Astrocyte (in vitro differentiated cells and primary cell): ENCODE measurements at regions not wholly inside any gene's neighbourhood (a gene's known extent, or its start where the extent isn't known, plus 50 kb on each side); places are given as distances from the start of the nearest gene placed in this dataset.

Experiments used
- DNase-seq: peaks from one replicate; pipeline ENCODE4 v3.0.0-alpha.2; 2010; ENCODE audit warnings: low read depth
- FAIRE-seq: peaks from 2 replicates; lab custom pipeline; 2011; peaks lifted over from hg19 to GRCh38; lab: Jason Lieb, UNC
- H2AFZ ChIP-seq: 2 replicates; pipeline ENCODE4 v1.6.0; 2012; ENCODE audit warnings: low read depth, low read length, inconsistent platforms
- H3K27ac ChIP-seq: 2 replicates; pipeline ENCODE4 v1.5.1; 2011; ENCODE audit warnings: low read depth, low read length, inconsistent platforms
- H3K27me3 ChIP-seq: 2 replicates; pipeline ENCODE4 v1.6.0; 2011; ENCODE audit warnings: low read length, inconsistent platforms; ENCODE audit not compliant: insufficient read depth
- H3K36me3 ChIP-seq: 2 replicates; pipeline ENCODE4 v1.5.1; 2011; ENCODE audit warnings: low read length, inconsistent platforms; ENCODE audit not compliant: insufficient read depth
- H3K4me1 ChIP-seq: 2 replicates; pipeline ENCODE4 v1.5.1; 2011; ENCODE audit warnings: low read length, inconsistent platforms; ENCODE audit not compliant: insufficient read depth
- H3K4me2 ChIP-seq: 2 replicates; pipeline ENCODE4 v1.6.0; 2012; ENCODE audit warnings: low read length, inconsistent platforms
- H3K4me3 ChIP-seq: 2 replicates; pipeline ENCODE4 v1.5.1; 2011; ENCODE audit warnings: low read depth, mild to moderate bottlenecking, low read length, inconsistent platforms; ENCODE audit not compliant: insufficient read depth
- H3K79me2 ChIP-seq: 2 replicates; pipeline ENCODE4 v1.6.0; 2012; ENCODE audit warnings: mild to moderate bottlenecking, low read length, inconsistent platforms; ENCODE audit not compliant: insufficient read depth
- H3K9ac ChIP-seq: 2 replicates; pipeline ENCODE4 v1.6.0; 2012; ENCODE audit warnings: mild to moderate bottlenecking, low read length, inconsistent platforms
- H3K9me3 ChIP-seq: 2 replicates; pipeline ENCODE4 v1.5.1; 2012; ENCODE audit warnings: low read depth, mild to moderate bottlenecking, low read length, inconsistent platforms; ENCODE audit not compliant: insufficient read depth
- H4K20me1 ChIP-seq: 2 replicates; pipeline ENCODE4 v1.6.0; 2012; ENCODE audit warnings: low read length, inconsistent platforms; ENCODE audit not compliant: insufficient read depth
- H3K27ac Mint-ChIP-seq: one replicate; pipeline ENCODE4 v1.8.0; 2021; ENCODE audit warnings: mild to moderate bottlenecking, mixed read lengths; ENCODE audit not compliant: unreplicated experiment
- H3K27me3 Mint-ChIP-seq: one replicate; pipeline ENCODE4 v1.8.0; 2021; ENCODE audit warnings: low read depth, mixed read lengths; ENCODE audit not compliant: unreplicated experiment
- H3K36me3 Mint-ChIP-seq: one replicate; pipeline ENCODE4 v1.8.0; 2021; ENCODE audit warnings: low read depth, mixed read lengths; ENCODE audit not compliant: unreplicated experiment
- H3K4me1 Mint-ChIP-seq: one replicate; pipeline ENCODE4 v1.8.0; 2021; ENCODE audit warnings: low read depth, mixed read lengths; ENCODE audit not compliant: unreplicated experiment
- H3K4me3 Mint-ChIP-seq: one replicate; pipeline ENCODE4 v1.8.0; 2021; ENCODE audit warnings: mild to moderate bottlenecking, moderate library complexity, mixed read lengths; ENCODE audit not compliant: unreplicated experiment
- H3K9me3 Mint-ChIP-seq: one replicate; pipeline ENCODE4 v1.8.0; 2021; ENCODE audit warnings: mild to moderate bottlenecking, mixed read lengths; ENCODE audit not compliant: unreplicated experiment
- EZH2 ChIP-seq: IDR thresholded peaks from 2 replicates; pipeline ENCODE4 v1.6.1; 2012; ENCODE audit warnings: mild to moderate bottlenecking, low read length, inconsistent platforms; ENCODE audit not compliant: insufficient read depth
- TF ChIP-seq, protein P1 (sequence below): IDR thresholded peaks from 2 replicates; pipeline ENCODE4 v1.5.1; 2011; ENCODE audit warnings: low read depth, mild to moderate bottlenecking, inconsistent platforms, low read length, moderate library complexity; ENCODE audit not compliant: insufficient read depth

- no peaks in the 10 kb centered on the region for H3K36me3 ChIP-seq
- no peaks in the 10 kb centered on the region for H3K9me3 ChIP-seq
- TF ChIP-seq, protein P1, sequence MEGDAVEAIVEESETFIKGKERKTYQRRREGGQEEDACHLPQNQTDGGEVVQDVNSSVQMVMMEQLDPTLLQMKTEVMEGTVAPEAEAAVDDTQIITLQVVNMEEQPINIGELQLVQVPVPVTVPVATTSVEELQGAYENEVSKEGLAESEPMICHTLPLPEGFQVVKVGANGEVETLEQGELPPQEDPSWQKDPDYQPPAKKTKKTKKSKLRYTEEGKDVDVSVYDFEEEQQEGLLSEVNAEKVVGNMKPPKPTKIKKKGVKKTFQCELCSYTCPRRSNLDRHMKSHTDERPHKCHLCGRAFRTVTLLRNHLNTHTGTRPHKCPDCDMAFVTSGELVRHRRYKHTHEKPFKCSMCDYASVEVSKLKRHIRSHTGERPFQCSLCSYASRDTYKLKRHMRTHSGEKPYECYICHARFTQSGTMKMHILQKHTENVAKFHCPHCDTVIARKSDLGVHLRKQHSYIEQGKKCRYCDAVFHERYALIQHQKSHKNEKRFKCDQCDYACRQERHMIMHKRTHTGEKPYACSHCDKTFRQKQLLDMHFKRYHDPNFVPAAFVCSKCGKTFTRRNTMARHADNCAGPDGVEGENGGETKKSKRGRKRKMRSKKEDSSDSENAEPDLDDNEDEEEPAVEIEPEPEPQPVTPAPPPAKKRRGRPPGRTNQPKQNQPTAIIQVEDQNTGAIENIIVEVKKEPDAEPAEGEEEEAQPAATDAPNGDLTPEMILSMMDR, result no peak
- TF ChIP-seq EZH2, result no peak
- no peak overlapping the region for H3K27ac ChIP-seq
- DNase-seq (no peak), FAIRE-seq (no peak)
- Mint-ChIP-seq H3K27me3 (no peaks in the 10 kb centered on the region), H3K36me3 (no peaks in the 10 kb centered on the region), H3K9me3 (peaks cover 7% of the 10 kb centered on the region), H3K4me3 (no peak overlapping the region), H3K27ac (no peak overlapping the region), H3K4me1 (no peaks in the 10 kb centered on the region)
- H3K79me2 ChIP-seq, result no peaks in the 10 kb centered on the region
- H3K4me1 ChIP-seq, result no peaks in the 10 kb centered on the region
- no peak overlapping the region for H3K4me3 ChIP-seq
- H3K9ac ChIP-seq, result no peak overlapping the region
- no peaks in the 10 kb centered on the region for H3K27me3 ChIP-seq
- no peak overlapping the region for H3K4me2 ChIP-seq
- no peak overlapping the region for H2AFZ ChIP-seq
- no peaks in the 10 kb centered on the region for H4K20me1 ChIP-seq
Measured at GRCh38 chr19:27868007-27868406, 1344.9 kb downstream of the UQCRFS1 start.

DNA sequence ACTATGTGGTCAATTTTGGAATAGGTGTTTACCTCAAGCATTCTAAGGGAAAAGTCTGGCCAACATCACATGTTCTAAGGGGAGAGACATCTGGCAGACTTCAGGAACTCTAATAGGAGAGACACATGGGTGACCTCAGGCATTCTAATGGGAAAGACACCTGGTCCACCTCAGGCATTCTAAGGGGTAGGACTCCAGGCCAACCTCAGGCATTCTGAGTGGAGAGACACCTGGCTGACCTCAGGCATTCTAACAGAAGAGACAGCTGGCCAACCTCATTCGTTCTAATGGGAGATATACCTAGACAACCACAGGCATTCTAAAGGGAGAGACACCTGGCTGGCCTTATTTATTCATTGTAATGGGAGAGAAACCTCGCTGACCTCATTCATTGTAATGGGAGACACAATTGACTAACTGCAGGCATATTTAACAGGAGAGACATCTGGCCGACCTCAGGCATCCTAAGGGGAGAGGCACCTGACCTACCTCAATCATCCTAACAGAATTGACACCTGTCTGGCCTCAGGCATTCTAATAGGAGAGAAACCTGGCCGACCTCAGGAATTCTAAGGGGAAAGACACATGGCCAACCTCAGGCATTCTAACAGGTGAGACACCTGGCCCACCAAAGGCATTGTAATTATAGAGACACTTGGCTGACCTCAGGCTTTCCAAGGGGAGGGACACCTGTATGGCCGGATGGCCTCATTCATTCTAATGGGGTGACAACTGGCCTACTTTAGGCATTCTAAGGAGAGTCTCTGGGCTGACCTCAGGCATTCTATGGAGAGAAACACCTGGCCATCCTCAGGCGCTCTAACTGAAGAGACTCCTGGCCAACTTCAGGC lies 1346.8 kb downstream of the UQCRFS1 start:
- H3K27me3 Mint-ChIP-seq, result no peaks in the 10 kb centered on the region
- FAIRE-seq, result no peak
- Histone ChIP-seq H3K9me3 (peaks cover 8% of the 10 kb centered on the region), H3K27ac (no peak overlapping the region), H3K4me3 (no peak overlapping the region), H3K27me3 (no peaks in the 10 kb centered on the region), H4K20me1 (no peaks in the 10 kb centered on the region), H3K79me2 (no peaks in the 10 kb centered on the region), H2AFZ (no peak overlapping the region), H3K9ac (no peak overlapping the region), H3K4me2 (no peak overlapping the region), H3K4me1 (no peaks in the 10 kb centered on the region), H3K36me3 (no peaks in the 10 kb centered on the region)
- DNase-seq, result no peak
- no peak overlapping the region for H3K27ac Mint-ChIP-seq
- TF ChIP-seq EZH2, result no peak
- TF ChIP-seq, protein P1, result no peak
- H3K36me3 Mint-ChIP-seq, result no peaks in the 10 kb centered on the region
- H3K4me1 Mint-ChIP-seq, result no peaks in the 10 kb centered on the region
- H3K9me3 Mint-ChIP-seq, result peaks cover 7% of the 10 kb centered on the region
- H3K4me3 Mint-ChIP-seq, result no peak overlapping the region

DNA sequence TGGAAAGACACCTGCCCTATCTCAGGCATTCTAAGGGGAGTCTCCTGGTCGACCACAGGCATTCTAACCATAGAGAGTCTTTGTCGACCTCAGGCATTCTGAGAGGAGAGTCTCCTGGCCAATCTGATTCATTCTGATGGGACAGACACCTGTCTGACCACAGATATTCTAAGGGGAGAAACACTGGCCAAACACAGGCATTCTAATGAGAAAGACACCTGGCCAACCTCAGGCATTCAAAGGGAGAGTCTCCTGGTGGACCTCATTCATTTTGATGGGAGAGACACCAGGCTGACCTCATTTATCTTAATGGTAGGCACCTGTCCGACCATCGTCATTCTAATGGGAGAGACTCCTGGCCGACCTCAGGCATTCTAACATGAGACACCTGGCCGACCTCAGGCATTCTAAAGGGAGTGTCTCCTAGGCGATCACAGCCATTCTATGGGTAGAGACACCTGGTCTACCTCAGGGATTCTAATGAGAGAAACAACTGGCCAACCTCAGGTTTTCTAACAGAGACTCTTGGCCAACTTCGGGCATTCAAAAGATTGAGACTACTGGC lies 1351.5 kb downstream of the UQCRFS1 start:
- no peak overlapping the region for H3K4me2 ChIP-seq
- Mint-ChIP-seq H3K27ac (no peak overlapping the region), H3K4me3 (no peak overlapping the region), H3K9me3 (peaks cover 37% of the 10 kb centered on the region), H3K4me1 (no peaks in the 10 kb centered on the region), H3K36me3 (no peaks in the 10 kb centered on the region), H3K27me3 (no peaks in the 10 kb centered on the region)
- H3K79me2 ChIP-seq, result no peaks in the 10 kb centered on the region
- H3K4me1 ChIP-seq, result no peaks in the 10 kb centered on the region
- H3K36me3 ChIP-seq, result no peaks in the 10 kb centered on the region
- no peaks in the 10 kb centered on the region for H3K27me3 ChIP-seq
- H3K9me3 ChIP-seq, result peaks cover 18% of the 10 kb centered on the region
- no peak for TF ChIP-seq EZH2
- TF ChIP-seq, protein P1, result no peak
- H2AFZ ChIP-seq, result no peak overlapping the region
- no peak overlapping the region for H3K9ac ChIP-seq
- H3K4me3 ChIP-seq, result no peak overlapping the region
- no peak overlapping the region for H3K27ac ChIP-seq
- DNase-seq, result no peak
- FAIRE-seq, result no peak
- no peaks in the 10 kb centered on the region for H4K20me1 ChIP-seq
